ENCODE measurements at regions not wholly inside any gene's neighbourhood (a gene's known extent, or its start where the extent isn't known, plus 50 kb on each side); places are given as distances from the start of the nearest gene placed in this dataset.

- TF ChIP-seq CTCF (IDR thresholded peaks at IDR 0.05; ENCODE audit: insufficient read depth, low read length, poor library complexity, severe bottlenecking), result no peak
- H3K27me3 ChIP-seq (replicated peaks; ENCODE audit: control insufficient read depth, insufficient read depth, low read length), result no peaks in the 10 kb centered on the region
- no peaks in the 10 kb centered on the region for H3K36me3 ChIP-seq (ENCODE audit: control insufficient read depth, insufficient read depth, low read length)
- no peak overlapping the region for H3K4me3 ChIP-seq (replicated peaks; ENCODE audit: low read depth, low read length)
- DNase-seq (ENCODE audit: extremely low read depth, insufficient read length), result no peak
Observed at GRCh38 chr5:89857790-89858189, 551.8 kb downstream of the CETN3 start.

- no peak for TF ChIP-seq CTCF (IDR thresholded peaks at IDR 0.05; ENCODE audit: insufficient read depth, low read length, poor library complexity, severe bottlenecking)
- DNase-seq (ENCODE audit: extremely low read depth, insufficient read length), result no peak
- no peak overlapping the region for H3K4me3 ChIP-seq (replicated peaks; ENCODE audit: low read depth, low read length)
- no peaks in the 10 kb centered on the region for H3K27me3 ChIP-seq (replicated peaks; ENCODE audit: control insufficient read depth, insufficient read depth, low read length)
- H3K36me3 ChIP-seq (ENCODE audit: control insufficient read depth, insufficient read depth, low read length), result no peaks in the 10 kb centered on the region
Observed at GRCh38 chr5:89855417-89855816, 554.1 kb downstream of the CETN3 start.

GRCh38 chr5:89851911-89852310, 557.6 kb downstream of the CETN3 start:
- no peak overlapping the region for H3K4me3 ChIP-seq (replicated peaks; ENCODE audit: low read depth, low read length)
- no peaks in the 10 kb centered on the region for H3K27me3 ChIP-seq (replicated peaks; ENCODE audit: control insufficient read depth, insufficient read depth, low read length)
- no peak for TF ChIP-seq CTCF (IDR thresholded peaks at IDR 0.05; ENCODE audit: insufficient read depth, low read length, poor library complexity, severe bottlenecking)
- H3K36me3 ChIP-seq (ENCODE audit: control insufficient read depth, insufficient read depth, low read length), result no peaks in the 10 kb centered on the region
- no peak for DNase-seq (ENCODE audit: extremely low read depth, insufficient read length)

GRCh38 chr5:89850513-89850865, 559.1 kb downstream of the CETN3 start:
- no peak for TF ChIP-seq CTCF (IDR thresholded peaks at IDR 0.05; ENCODE audit: insufficient read depth, low read length, poor library complexity, severe bottlenecking)
- DNase-seq (ENCODE audit: extremely low read depth, insufficient read length), result peak; percentile 7
- no peaks in the 10 kb centered on the region for H3K36me3 ChIP-seq (ENCODE audit: control insufficient read depth, insufficient read depth, low read length)
- H3K4me3 ChIP-seq (replicated peaks; ENCODE audit: low read depth, low read length), result no peak overlapping the region
- H3K27me3 ChIP-seq (replicated peaks; ENCODE audit: control insufficient read depth, insufficient read depth, low read length), result no peaks in the 10 kb centered on the region

GRCh38 chr5:89849830-89850512, 559.6 kb downstream of the CETN3 start:
- no peak overlapping the region for H3K4me3 ChIP-seq (replicated peaks; ENCODE audit: low read depth, low read length)
- no peaks in the 10 kb centered on the region for H3K36me3 ChIP-seq (ENCODE audit: control insufficient read depth, insufficient read depth, low read length)
- no peak for TF ChIP-seq CTCF (IDR thresholded peaks at IDR 0.05; ENCODE audit: insufficient read depth, low read length, poor library complexity, severe bottlenecking)
- H3K27me3 ChIP-seq (replicated peaks; ENCODE audit: control insufficient read depth, insufficient read depth, low read length), result no peaks in the 10 kb centered on the region
- peak; percentile 30 for DNase-seq (ENCODE audit: extremely low read depth, insufficient read length)

- no peaks in the 10 kb centered on the region for H3K27me3 ChIP-seq (replicated peaks; ENCODE audit: control insufficient read depth, insufficient read depth, low read length)
- H3K4me3 ChIP-seq (replicated peaks; ENCODE audit: low read depth, low read length), result no peak overlapping the region
- no peak for TF ChIP-seq CTCF (IDR thresholded peaks at IDR 0.05; ENCODE audit: insufficient read depth, low read length, poor library complexity, severe bottlenecking)
- H3K36me3 ChIP-seq (ENCODE audit: control insufficient read depth, insufficient read depth, low read length), result no peaks in the 10 kb centered on the region
- DNase-seq (ENCODE audit: extremely low read depth, insufficient read length), result no peak
Observed at GRCh38 chr5:89847743-89848142, 561.8 kb downstream of the CETN3 start.
